Neural crest cell (in vitro differentiated cells): ENCODE measurements at regions not wholly inside any gene's neighbourhood (a gene's known extent, or its start where the extent isn't known, plus 50 kb on each side); places are given as distances from the start of the nearest gene placed in this dataset.
A peak's percentile ranks its signal among the peaks of the same experiment; 100 is the strongest.

Experiments used
- DNase-seq: peaks from one replicate; pipeline ENCODE4 v3.0.0; 2021; ENCODE audit warnings: low read depth, mixed read lengths, low spot score
- H3K27ac Mint-ChIP-seq: one replicate; pipeline ENCODE4 v1.8.0; 2021; ENCODE audit warnings: mild to moderate bottlenecking, mixed read lengths; ENCODE audit not compliant: unreplicated experiment
- H3K27me3 Mint-ChIP-seq: 2 replicates; pipeline ENCODE4 v1.8.0; 2021; ENCODE audit warnings: low read depth, mild to moderate bottlenecking, mixed read lengths
- H3K36me3 Mint-ChIP-seq: 2 replicates; pipeline ENCODE4 v1.8.0; 2021; ENCODE audit warnings: low read depth, mild to moderate bottlenecking, mixed read lengths
- H3K4me1 Mint-ChIP-seq: 2 replicates; pipeline ENCODE4 v1.8.0; 2021; ENCODE audit warnings: mixed read lengths
- H3K4me3 Mint-ChIP-seq: one replicate; pipeline ENCODE4 v1.8.0; 2021; ENCODE audit warnings: mild to moderate bottlenecking, mixed read lengths
- H3K9me3 Mint-ChIP-seq: 2 replicates; pipeline ENCODE4 v1.8.0; 2021; ENCODE audit warnings: mixed read lengths
- CTCF ChIP-seq: fragments of 200-600 bp; sonication (generic); conservative IDR thresholded peaks from 2 replicates; pipeline ENCODE4 v1.5.0; 2021; ENCODE audit warnings: antibody characterized with exemption, mild to moderate bottlenecking

- Mint-ChIP-seq H3K4me3 (no peak overlapping the region), H3K27ac (no peak overlapping the region), H3K4me1 (peaks cover 3% of the 10 kb centered on the region)
Measured at GRCh38 chr1:189678779-189679178, 798.9 kb downstream of the BRINP3 start.

GRCh38 chr1:189681252-189681919 is 796.3 kb downstream of the BRINP3 start:
- H3K9me3 Mint-ChIP-seq, result peaks cover 2% of the 10 kb centered on the region
- H3K27me3 Mint-ChIP-seq, result no peaks in the 10 kb centered on the region
- no peak for TF ChIP-seq CTCF
- no peak overlapping the region for H3K4me3 Mint-ChIP-seq
- no peaks in the 10 kb centered on the region for H3K36me3 Mint-ChIP-seq
- no peak overlapping the region for H3K27ac Mint-ChIP-seq
- DNase-seq, result no peak
- peaks cover 3% of the 10 kb centered on the region for H3K4me1 Mint-ChIP-seq

More at GRCh38 chr1:189678779-189679178, 798.9 kb downstream of the BRINP3 start:
- DNase-seq, result no peak
- peak; percentile 38 for TF ChIP-seq CTCF
- H3K9me3 Mint-ChIP-seq, result peaks cover 2% of the 10 kb centered on the region
- H3K36me3 Mint-ChIP-seq, result no peaks in the 10 kb centered on the region
- no peaks in the 10 kb centered on the region for H3K27me3 Mint-ChIP-seq

- no peak for TF ChIP-seq CTCF
- H3K9me3 Mint-ChIP-seq, result peaks cover 4% of the 10 kb centered on the region
- H3K36me3 Mint-ChIP-seq, result no peaks in the 10 kb centered on the region
- H3K4me3 Mint-ChIP-seq, result no peak overlapping the region
- H3K27me3 Mint-ChIP-seq, result no peaks in the 10 kb centered on the region
- no peak overlapping the region for H3K27ac Mint-ChIP-seq
- peaks cover 3% of the 10 kb centered on the region for H3K4me1 Mint-ChIP-seq
- DNase-seq, result no peak
Measured at GRCh38 chr1:189682591-189682990, 795.1 kb downstream of the BRINP3 start.

GRCh38 chr1:189686288-189686687 is 791.4 kb downstream of the BRINP3 start:
- Mint-ChIP-seq H3K27ac (no peak overlapping the region), H3K9me3 (peaks cover 5% of the 10 kb centered on the region), H3K4me3 (no peak overlapping the region), H3K36me3 (no peaks in the 10 kb centered on the region), H3K4me1 (peaks cover 3% of the 10 kb centered on the region), H3K27me3 (no peaks in the 10 kb centered on the region)
- no peak for DNase-seq
- no peak for TF ChIP-seq CTCF

- Mint-ChIP-seq H3K4me3 (no peak overlapping the region), H3K9me3 (peaks cover 12% of the 10 kb centered on the region), H3K36me3 (no peaks in the 10 kb centered on the region), H3K27ac (no peak overlapping the region), H3K4me1 (no peaks in the 10 kb centered on the region), H3K27me3 (no peaks in the 10 kb centered on the region)
- no peak for DNase-seq
- no peak for TF ChIP-seq CTCF
Measured at GRCh38 chr1:189693140-189693539, 784.5 kb downstream of the BRINP3 start.
